GM10248 (cell line): ENCODE measurements at regions not wholly inside any gene's neighbourhood (a gene's known extent, or its start where the extent isn't known, plus 50 kb on each side); places are given as distances from the start of the nearest gene placed in this dataset.
"Not testable (repeated sequence)": the region's sequence is repeated elsewhere in the genome, so short reads cannot be mapped to it uniquely, and the experiment has no call there.

Source experiments
- CTCF ChIA-PET: fragments of 300-600 bp; sonication (Branson Sonifier 250); formaldehyde crosslinking; extraction: SDS; loops from one replicate; lab custom pipeline; 2021; ENCODE audit warnings: antibody characterized with exemption; lab: Yijun Ruan, JAX
- POLR2A ChIA-PET: fragments of 350-650 bp; sonication (Branson Sonifier 250); formaldehyde crosslinking; extraction: SDS; loops from one replicate; lab custom pipeline; 2020; ENCODE audit warnings: antibody characterized with exemption; lab: Yijun Ruan, JAX
- DNase-seq: peaks from one replicate; pipeline ENCODE4 v3.0.0; 2012; ENCODE audit errors: extremely low spot score
- CTCF ChIP-seq: IDR thresholded peaks from 2 replicates; pipeline ENCODE4 v1.5.1; 2012; ENCODE audit warnings: mild to moderate bottlenecking, low read depth; ENCODE audit errors: extremely low read depth, missing control alignments, control extremely low read depth

- no peak for DNase-seq
- POLR2A ChIA-PET, result no interaction called here
- TF ChIP-seq CTCF, result no peak
- CTCF ChIA-PET, result no interaction called here
Observed at GRCh38 chr19:22526661-22527272, 104.6 kb upstream of the ZNF98 start.

- TF ChIP-seq CTCF, result no peak
- no peak for DNase-seq
- ChIA-PET POLR2A (no interaction called here), CTCF (no interaction called here)
Observed at GRCh38 chr19:22523940-22524339, 101.8 kb upstream of the ZNF98 start.

- DNase-seq, POLR2A ChIA-PET: not testable (repeated sequence)
Observed at GRCh38 chr19:22519562-22519961, 97.4 kb upstream of the ZNF98 start.

GRCh38 chr19:22519152-22519551 lies 97.0 kb upstream of the ZNF98 start:
- no peak for TF ChIP-seq CTCF
- POLR2A ChIA-PET, result no interaction called here
- no peak for DNase-seq
- CTCF ChIA-PET, result interaction anchor here (1.2 kb wide), 1 partner anchor 17 kb away, joined by 3 read pairs; no protein-coding TSS in a partner anchor

More at GRCh38 chr19:22519562-22519961, 97.4 kb upstream of the ZNF98 start:
- CTCF ChIA-PET, result interaction anchor here (1.2 kb wide), 1 partner anchor 16 kb away, joined by 3 read pairs; no protein-coding TSS in a partner anchor

- DNase-seq, result no peak
- ChIA-PET POLR2A (no interaction called here), CTCF (no interaction called here)
- no peak for TF ChIP-seq CTCF
Observed at GRCh38 chr19:22517496-22518411, 95.6 kb upstream of the ZNF98 start.

- no peak for TF ChIP-seq CTCF
- ChIA-PET CTCF (no interaction called here), POLR2A (no interaction called here)
Observed at GRCh38 chr19:22515435-22515834, 93.3 kb upstream of the ZNF98 start.

GRCh38 chr19:22503524-22503923 lies 81.4 kb upstream of the ZNF98 start:
- no peak for TF ChIP-seq CTCF
- CTCF ChIA-PET, result no interaction called here
- DNase-seq, result no peak
- POLR2A ChIA-PET, result no interaction called here

More at GRCh38 chr19:22515435-22515834, 93.3 kb upstream of the ZNF98 start:
- no peak for DNase-seq
